Activated CD4-positive, alpha-beta T cell treated with anti-CD3 and anti-CD28 coated beads for 24 hours (primary cell): ENCODE measurements at regions not wholly inside any gene's neighbourhood (a gene's known extent, or its start where the extent isn't known, plus 50 kb on each side); places are given as distances from the start of the nearest gene placed in this dataset.

Experiments used
- DNase-seq, 2 donors: peaks; one replicate each; pipeline ENCODE4 v3.0.0-alpha.2; 2020; ENCODE audit warnings: low read depth in 2 of 2

DNA sequence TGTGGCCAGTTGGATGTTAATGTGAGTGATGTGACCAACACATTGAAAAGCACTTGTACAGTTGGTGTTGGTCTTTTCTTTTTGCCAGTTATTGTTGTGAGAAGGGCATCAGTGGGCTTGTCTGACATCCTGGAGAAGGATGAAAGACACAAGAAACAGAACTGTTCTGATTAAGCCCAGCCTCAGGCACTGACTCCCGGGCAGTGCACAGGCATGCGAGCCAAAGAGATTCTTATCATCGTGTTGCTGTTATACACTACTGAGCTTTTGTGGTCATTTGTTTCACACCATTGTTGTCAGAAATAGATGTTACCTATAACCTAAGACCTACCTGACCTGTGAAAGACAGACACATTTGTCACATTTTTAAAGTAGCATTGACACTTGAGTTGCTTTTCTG lies 236.8 kb upstream of the CA10 start:
- no peak for DNase-seq

GRCh38 chr17:52390422-52390821 lies 231.9 kb upstream of the CA10 start:
- no peak for DNase-seq

DNA sequence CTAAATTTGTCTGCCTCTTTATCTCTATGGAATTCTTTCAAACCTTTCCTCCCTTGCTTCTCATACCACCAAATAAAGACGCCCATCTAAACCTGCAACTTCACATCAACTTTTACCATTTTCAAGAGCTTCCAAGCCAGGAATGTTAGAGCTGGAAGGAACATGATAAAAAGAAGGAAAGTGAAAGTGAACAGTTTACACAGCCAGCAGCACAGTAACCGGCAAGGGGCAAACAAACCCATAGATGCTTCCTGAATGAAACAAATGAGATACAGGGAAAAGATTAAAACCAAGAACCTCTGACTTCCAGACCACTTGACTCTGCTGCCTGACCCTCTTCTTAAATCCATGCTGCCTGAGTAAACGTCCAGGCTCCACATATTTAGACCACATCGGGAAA lies 231.1 kb upstream of the CA10 start:
- DNase-seq = no peak

GRCh38 chr17:52388941-52389340 lies 230.4 kb upstream of the CA10 start:
- DNase-seq = no peak

DNA sequence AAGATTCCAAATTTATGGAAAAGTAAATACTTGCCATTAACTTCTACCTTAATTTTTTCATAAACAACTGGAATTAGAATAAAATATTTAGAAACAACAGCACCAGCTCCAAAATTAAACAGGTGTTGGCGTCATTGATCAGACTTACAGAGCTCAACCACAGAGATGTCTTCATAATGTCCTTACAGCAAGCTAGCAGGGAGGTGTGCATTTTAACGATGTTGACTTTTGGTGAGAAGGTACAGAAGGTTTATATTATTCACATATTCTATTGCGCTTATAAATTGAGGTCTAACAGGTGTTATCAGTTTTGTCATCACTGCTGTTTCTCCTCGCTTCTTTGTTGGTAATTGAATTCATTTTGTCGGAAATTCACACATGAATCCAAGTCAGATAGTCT lies 226.2 kb upstream of the CA10 start:
- no peak for DNase-seq

DNA sequence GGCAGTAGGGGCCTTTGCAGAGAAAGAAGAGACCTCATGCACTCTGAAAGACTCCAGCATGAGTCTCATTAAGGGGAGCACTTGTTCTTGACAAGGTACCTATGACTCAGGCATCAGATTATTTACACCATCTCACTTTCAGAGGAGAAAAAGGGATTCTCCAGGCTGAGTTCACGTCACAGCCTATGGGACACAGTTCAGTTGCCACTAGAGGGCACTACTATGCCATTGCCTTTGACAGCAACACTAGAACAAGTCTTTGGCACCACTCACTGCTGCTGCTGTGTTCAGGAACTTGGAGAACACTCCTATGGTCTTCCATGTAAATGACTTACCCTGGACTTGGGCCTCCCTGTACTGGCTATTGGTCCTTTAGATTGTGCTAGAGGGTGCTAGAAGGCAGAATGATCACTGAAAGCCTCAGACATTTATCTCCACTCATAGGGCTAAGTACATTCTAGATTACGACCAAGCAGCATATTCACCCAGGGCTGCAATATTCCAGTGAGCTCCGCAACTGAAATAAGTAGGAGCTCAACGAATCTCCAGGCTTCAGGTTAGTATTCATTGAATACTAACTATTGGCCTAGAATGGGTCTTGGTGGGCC lies 225.1 kb upstream of the CA10 start:
- DNase-seq = peak in 1 of 2 donors; percentile 1

- DNase-seq = no peak
Measured at GRCh38 chr17:52378860-52379259, 220.3 kb upstream of the CA10 start.

DNA sequence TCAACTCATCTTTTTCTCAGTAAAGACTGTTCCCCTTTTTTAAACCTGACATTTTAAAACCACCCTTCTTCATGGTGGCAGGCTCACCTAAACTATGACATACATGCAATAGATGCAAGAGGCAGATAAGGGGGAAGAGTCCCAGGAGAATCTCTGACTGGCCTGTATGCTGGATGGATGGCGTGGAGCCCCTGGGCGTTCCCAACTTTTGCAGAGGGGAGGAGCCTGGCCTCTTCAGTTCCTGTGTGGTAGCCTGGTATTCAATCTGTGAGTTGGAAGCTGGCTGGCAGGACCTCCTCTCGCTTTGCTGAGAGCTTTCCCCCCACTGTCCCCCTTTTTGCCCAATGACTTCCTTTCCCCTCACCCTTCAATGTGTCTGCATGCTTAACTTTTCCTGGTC lies 217.6 kb upstream of the CA10 start:
- DNase-seq = no peak

DNA sequence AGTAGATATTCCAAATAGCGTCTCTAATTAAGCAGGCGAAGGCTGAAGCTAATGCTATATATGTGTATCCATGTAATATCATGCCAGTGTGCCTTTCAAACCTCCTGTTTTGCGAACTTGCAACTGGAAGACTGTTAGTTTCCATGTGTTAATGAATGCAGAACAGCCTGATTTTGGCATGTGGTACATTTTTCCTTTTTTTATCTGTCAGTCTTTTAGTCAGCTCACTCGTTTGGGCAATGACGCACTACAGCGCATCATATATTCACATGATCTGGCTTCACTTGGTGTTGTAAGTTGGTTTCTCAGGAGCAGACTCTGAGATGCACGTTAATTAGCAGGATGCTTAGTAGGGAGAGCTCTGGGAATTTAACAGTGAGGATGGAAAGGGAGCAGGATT lies 210.4 kb upstream of the CA10 start:
- DNase-seq = no peak

- DNase-seq = no peak
Measured at GRCh38 chr17:52357854-52358253, 199.3 kb upstream of the CA10 start.

- no peak for DNase-seq
Measured at GRCh38 chr17:52336796-52337195, 178.3 kb upstream of the CA10 start.

- DNase-seq = no peak
Measured at GRCh38 chr17:52306314-52306713, 147.8 kb upstream of the CA10 start.

GRCh38 chr17:52298881-52299280 lies 140.4 kb upstream of the CA10 start:
- no peak for DNase-seq

DNA sequence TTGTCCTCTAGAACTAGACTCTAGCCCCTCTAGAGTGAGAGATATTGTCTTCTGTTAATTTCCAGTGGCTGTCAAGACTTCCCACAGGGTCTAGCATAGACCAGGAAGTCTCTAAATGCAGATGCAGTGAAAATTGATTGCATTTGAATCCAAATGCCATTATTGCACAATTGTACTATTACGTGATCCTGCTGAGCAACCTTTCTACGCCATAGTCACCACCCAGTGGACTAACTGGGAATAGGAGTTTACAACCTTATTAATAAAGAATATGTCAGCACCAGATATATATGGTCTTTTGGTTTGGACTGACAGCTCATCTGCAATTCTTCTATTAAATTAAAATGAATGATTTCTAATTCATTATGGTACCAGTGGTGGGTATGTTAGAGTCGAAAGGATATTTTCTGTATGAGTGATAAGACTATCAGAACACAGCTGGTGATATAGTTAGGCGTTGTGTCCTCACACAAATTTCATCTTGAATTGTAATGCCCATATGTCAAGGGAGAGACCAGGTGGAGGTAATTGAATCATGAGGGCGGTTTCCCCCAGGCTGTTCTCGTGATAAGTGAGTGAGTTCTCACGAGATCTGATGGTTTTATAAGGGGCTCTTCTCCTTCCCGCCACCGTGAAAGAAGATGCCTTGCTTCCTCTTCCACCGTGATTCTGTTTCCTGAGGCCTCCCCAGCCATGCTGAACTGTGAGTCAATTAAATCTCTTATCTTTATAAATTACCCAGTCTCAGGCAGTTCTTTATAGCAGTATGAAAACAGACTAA lies 138.9 kb upstream of the CA10 start:
- no peak for DNase-seq

DNA sequence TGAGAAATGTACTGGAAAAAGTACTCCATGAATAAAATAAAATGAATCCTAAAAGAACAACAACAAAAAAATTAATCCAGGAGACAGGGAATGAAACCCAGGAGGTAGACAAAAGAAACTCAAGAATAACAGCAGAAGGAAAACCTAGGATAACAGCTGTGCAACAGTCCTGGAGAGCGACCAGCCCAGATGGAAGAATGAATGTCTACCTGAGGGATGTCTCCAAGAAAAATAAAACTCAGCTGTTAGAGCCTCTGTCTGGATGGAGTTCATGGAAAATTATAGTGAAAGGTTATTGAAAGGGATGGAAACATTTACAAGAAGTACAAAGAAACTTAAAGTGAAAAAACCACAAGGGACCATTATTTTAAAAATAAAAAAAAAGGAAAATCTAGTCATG lies 135.8 kb upstream of the CA10 start:
- no peak for DNase-seq

- DNase-seq = no peak
Measured at GRCh38 chr17:52287611-52288010, 129.1 kb upstream of the CA10 start.

GRCh38 chr17:52283872-52284271 lies 125.4 kb upstream of the CA10 start:
- DNase-seq = no peak

- DNase-seq = no peak
Measured at GRCh38 chr17:52276381-52277008, 118.0 kb upstream of the CA10 start.

GRCh38 chr17:52271781-52272180 lies 113.3 kb upstream of the CA10 start:
- no peak for DNase-seq

- DNase-seq = no peak
Measured at GRCh38 chr17:52255347-52255746, 96.8 kb upstream of the CA10 start.

DNA sequence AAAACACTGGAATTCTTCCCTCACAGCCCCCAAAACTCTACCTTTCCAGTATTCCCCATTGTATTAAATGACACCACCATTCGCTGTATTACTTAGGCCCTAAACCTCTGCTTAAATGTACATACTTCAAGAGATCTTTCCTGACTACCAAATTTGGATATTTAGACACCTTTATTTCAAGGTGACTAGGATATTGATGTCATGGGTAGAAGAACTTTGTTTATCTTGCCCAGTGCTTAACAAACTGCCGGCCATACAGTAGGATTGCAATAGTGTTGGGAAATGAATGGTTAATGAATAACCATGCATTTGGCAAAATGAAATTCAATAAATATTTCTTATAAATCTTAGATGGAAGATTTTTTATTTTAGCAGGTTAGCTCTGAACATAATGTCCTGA lies 86.2 kb upstream of the CA10 start:
- DNase-seq = no peak

DNA sequence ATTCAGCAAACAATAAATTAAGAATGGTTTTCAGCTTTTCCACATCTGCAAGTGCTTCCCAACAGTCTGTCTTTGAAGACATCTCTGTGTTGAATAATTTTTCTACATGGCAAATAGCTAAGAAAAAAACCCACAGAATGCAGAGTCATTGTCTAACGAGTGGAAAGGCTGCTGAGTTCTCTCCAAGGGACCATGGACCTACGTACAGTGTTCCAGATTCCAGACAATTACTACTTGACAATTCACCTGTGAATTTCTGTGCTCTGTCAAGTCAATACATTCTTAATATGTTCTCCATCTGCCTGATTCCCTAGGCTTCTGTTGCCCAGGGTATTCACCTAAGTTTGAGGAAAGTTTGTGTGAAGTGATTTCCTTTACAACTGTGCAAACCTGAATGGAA lies 83.8 kb upstream of the CA10 start:
- DNase-seq = no peak

DNA sequence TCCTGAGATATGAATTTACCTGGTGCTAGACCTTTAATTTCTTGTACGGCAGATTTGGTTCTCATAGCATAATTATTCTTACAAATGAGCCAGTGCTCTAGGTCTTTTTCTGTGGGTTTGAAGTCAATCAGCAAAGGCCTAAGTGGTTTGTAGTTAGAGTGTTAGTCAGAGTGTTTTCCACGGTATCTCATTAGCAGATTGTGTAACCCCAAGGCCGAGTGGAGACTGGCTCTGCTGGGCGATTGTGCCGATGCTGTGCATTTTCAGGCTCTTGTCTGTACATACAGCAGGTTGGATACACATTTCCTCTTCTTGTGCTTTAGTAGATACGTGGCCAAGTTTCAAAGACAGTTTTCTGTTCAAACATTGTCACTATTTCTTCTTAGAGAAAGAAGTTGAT lies 78.6 kb upstream of the CA10 start:
- no peak for DNase-seq
